ENCODE measurements at regions not wholly inside any gene's neighbourhood (a gene's known extent, or its start where the extent isn't known, plus 50 kb on each side); places are given as distances from the start of the nearest gene placed in this dataset.
"Not testable (repeated sequence)": the region's sequence is repeated elsewhere in the genome, so short reads cannot be mapped to it uniquely, and the experiment has no call there.

DNA sequence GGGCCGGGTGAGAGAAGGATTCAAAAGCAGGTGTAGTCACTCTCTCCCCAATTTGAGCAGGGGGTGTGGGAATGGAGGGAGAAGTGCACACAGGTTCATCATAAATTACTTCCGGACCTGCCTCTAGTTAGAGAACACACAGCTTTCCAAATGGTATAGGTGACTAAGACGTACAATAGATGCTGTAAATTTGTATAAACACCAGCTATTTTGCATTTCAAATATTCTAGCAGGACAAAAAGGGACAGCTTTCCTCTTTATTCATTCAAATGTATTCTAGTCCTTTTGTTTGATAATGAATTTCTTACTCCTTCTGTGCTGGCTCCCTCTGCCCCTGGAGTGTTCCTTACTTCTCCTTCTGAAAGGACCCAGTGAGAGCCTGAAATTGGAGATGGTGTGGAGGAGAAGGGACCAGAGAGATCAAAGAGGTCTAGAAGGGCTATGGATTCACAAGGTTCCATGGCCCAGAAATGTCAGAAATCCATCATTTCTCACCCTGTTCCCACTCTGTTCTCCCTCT is 53.2 kb upstream of the SH3BP4 start:
- intact Hi-C loops (cut with DNase I) = no loop called here
- no peaks in the 10 kb centered on the region for H3K9me3 ChIP-seq
- H3K4me3 ChIP-seq = no peak overlapping the region
- no peaks in the 10 kb centered on the region for H3K36me3 ChIP-seq
- TF ChIP-seq, protein P1, sequence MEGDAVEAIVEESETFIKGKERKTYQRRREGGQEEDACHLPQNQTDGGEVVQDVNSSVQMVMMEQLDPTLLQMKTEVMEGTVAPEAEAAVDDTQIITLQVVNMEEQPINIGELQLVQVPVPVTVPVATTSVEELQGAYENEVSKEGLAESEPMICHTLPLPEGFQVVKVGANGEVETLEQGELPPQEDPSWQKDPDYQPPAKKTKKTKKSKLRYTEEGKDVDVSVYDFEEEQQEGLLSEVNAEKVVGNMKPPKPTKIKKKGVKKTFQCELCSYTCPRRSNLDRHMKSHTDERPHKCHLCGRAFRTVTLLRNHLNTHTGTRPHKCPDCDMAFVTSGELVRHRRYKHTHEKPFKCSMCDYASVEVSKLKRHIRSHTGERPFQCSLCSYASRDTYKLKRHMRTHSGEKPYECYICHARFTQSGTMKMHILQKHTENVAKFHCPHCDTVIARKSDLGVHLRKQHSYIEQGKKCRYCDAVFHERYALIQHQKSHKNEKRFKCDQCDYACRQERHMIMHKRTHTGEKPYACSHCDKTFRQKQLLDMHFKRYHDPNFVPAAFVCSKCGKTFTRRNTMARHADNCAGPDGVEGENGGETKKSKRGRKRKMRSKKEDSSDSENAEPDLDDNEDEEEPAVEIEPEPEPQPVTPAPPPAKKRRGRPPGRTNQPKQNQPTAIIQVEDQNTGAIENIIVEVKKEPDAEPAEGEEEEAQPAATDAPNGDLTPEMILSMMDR (IDR thresholded peaks at IDR 0.05) = no peak
- TF ChIP-seq POLR2A (IDR thresholded peaks at IDR 0.05; ENCODE audit: low read depth) (no peak), EP300 (IDR thresholded peaks at IDR 0.05) (no peak), POLR2AphosphoS5 (IDR thresholded peaks at IDR 0.05) (no peak)
- WGBS = 97% methylated on average over 3 of the region's 3 CpGs
- H3K4me1 ChIP-seq = no peaks in the 10 kb centered on the region
- no peaks in the 10 kb centered on the region for H3K27me3 ChIP-seq
- DNase-seq (ENCODE audit: extremely low spot score) = no peak
- H3K27ac ChIP-seq (replicated peaks in 1 of 4) = no peak overlapping the region

DNA sequence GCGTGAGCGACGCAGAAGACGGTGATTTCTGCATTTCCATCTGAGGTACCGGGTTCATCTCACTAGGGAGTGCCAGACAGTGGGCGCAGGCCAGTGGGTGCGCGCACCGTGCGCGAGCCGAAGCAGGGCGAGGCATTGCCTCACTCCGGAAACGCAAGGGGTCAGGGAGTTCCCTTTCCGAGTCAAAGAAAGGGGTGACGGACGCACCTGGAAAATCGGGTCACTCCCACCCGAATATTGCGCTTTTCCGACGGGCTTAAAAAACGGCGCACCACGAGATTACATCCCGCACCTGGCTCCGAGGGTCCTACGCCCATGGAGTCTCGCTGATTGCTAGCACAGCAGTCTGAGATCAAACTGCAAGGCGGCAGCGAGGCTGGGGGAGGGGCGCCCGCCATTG is 63.4 kb upstream of the SH3BP4 start:
- not testable (repeated sequence) for DNase-seq (ENCODE audit: extremely low spot score); H3K4me1 ChIP-seq; H3K9me3 ChIP-seq; H3K27ac ChIP-seq (replicated peaks in 1 of 4); H3K36me3 ChIP-seq; H3K27me3 ChIP-seq
- intact Hi-C loops (cut with DNase I) = loop anchor here (10.0 kb wide), 1 partner anchor 166 kb away; no protein-coding TSS in a partner anchor
- H3K4me3 ChIP-seq = peak overlapping the region in 3 of 4 donors; percentile 22 to 42 (median 30)
- 59% methylated on average over 27 of the region's 34 CpGs for WGBS

DNA sequence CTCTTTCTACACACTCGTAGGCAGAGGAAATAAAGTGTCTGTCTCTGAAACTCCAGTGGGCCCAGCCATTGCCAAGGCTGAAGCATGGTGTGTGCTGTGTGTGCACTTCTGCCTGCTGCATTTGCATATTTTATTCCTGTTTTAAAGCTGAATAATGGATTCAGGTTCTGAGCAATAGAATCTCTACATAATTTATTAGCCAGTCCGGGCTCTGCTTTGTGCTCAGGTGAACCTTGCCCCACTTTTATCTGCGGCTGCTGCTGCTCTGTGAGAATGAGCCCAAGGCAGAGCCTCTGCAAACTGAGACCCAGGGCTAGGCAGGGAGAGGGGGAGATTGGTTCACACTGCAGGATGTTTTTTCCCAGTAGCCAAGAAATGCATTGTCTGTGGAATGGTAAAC is 64.6 kb upstream of the SH3BP4 start:
- TF ChIP-seq POLR2AphosphoS5 (IDR thresholded peaks at IDR 0.05) = no peak
- no peak for TF ChIP-seq EP300 (IDR thresholded peaks at IDR 0.05)
- TF ChIP-seq POLR2A (IDR thresholded peaks at IDR 0.05; ENCODE audit: low read depth) = no peak
- TF ChIP-seq, protein P1 (IDR thresholded peaks at IDR 0.05) = no peak
- intact Hi-C loops (cut with DNase I) = loop anchor here (10.0 kb wide), 1 partner anchor 168 kb away; no protein-coding TSS in a partner anchor

DNA sequence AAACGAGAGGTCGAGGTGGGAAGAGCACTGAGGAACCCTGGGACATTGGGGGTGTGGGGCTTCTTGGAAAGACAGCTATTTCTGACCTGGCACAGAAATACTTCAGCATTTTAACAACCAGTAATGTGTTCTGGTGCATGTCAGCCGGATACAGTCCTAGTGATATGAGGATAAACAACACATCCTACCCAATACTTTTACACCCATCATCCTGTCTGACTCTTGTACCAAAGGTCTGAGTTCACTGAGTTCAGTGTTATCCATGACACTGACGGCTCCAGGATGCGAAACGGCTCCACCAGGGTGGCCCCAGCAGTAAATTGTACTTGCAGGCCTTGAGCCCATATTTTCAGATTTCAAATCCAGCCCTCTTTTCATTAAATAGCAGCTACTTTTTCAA is 65.9 kb upstream of the SH3BP4 start:
- H3K4me1 ChIP-seq = peaks cover 8 to 15% (median 13%) of the 10 kb centered on the region in 4 donors
- no peaks in the 10 kb centered on the region for H3K27me3 ChIP-seq
- no peak for DNase-seq (ENCODE audit: extremely low spot score)
- TF ChIP-seq, protein P1 (IDR thresholded peaks at IDR 0.05) = no peak
- TF ChIP-seq POLR2AphosphoS5 (IDR thresholded peaks at IDR 0.05) (no peak), POLR2A (IDR thresholded peaks at IDR 0.05; ENCODE audit: low read depth) (no peak), EP300 (IDR thresholded peaks at IDR 0.05) (no peak)
- no peaks in the 10 kb centered on the region for H3K36me3 ChIP-seq
- H3K4me3 ChIP-seq = no peak overlapping the region
- H3K27ac ChIP-seq (replicated peaks in 1 of 4) = no peak overlapping the region
- intact Hi-C loops (cut with DNase I) = loop anchor here (10.0 kb wide), 1 partner anchor 169 kb away; no protein-coding TSS in a partner anchor
- H3K9me3 ChIP-seq = no peaks in the 10 kb centered on the region
- 65% methylated on average over 6 of the region's 6 CpGs for WGBS

More for the DNA sequence above, 64.6 kb upstream of the SH3BP4 start:
- DNase-seq (ENCODE audit: extremely low spot score) = no peak
- peaks cover 0 to 2% (median under 1%) of the 10 kb centered on the region in 4 donors for H3K4me1 ChIP-seq
- H3K36me3 ChIP-seq = no peaks in the 10 kb centered on the region
- H3K9me3 ChIP-seq = no peaks in the 10 kb centered on the region
- 86% methylated on average over 3 of the region's 3 CpGs for WGBS
- no peak overlapping the region for H3K27ac ChIP-seq (replicated peaks in 1 of 4)
- no peak overlapping the region for H3K4me3 ChIP-seq
- no peaks in the 10 kb centered on the region for H3K27me3 ChIP-seq

DNA sequence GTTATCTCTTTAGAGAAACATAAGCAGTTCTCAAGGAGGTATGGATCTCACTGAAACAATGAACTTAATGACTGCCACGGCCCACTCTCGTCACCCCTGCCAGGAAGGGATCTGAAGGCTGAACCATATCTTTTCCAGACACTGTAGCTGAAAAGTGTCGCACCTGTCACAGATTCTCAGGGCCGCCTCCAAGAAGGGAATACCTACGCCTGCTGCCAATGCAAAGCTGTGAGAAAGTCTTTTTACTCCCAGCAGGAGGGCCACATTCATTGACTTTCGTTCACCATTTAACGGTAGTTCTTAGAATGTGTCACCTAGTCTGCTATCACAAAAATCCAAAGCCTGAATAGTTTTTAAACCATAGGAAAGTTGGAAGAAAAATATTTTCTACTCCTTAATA is 66.7 kb upstream of the SH3BP4 start:
- no peaks in the 10 kb centered on the region for H3K9me3 ChIP-seq
- intact Hi-C loops (cut with DNase I) = loop anchor here (10.0 kb wide), 1 partner anchor 170 kb away; no protein-coding TSS in a partner anchor

More for the DNA sequence above, 66.7 kb upstream of the SH3BP4 start:
- no peak overlapping the region for H3K4me3 ChIP-seq
- no peak for DNase-seq (ENCODE audit: extremely low spot score)
- peaks cover 9 to 20% (median 18%) of the 10 kb centered on the region in 4 donors for H3K4me1 ChIP-seq
- TF ChIP-seq POLR2A (IDR thresholded peaks at IDR 0.05; ENCODE audit: low read depth) = no peak
- TF ChIP-seq POLR2AphosphoS5 (IDR thresholded peaks at IDR 0.05) = no peak
- TF ChIP-seq, protein P1 (IDR thresholded peaks at IDR 0.05) = no peak
- no peak for TF ChIP-seq EP300 (IDR thresholded peaks at IDR 0.05)
- WGBS = 95% methylated on average over 7 of the region's 7 CpGs
- H3K36me3 ChIP-seq = no peaks in the 10 kb centered on the region
- H3K27ac ChIP-seq (replicated peaks in 1 of 4) = no peak overlapping the region
- no peaks in the 10 kb centered on the region for H3K27me3 ChIP-seq

All from esophagus muscularis mucosa (tissue), 4 donors.